K562 (cell line): ENCODE measurements at regions not wholly inside any gene's neighbourhood (a gene's known extent, or its start where the extent isn't known, plus 50 kb on each side); places are given as distances from the start of the nearest gene placed in this dataset.

Source experiments
- DPF2 ChIP-seq: fragments of 450-650 bp; IDR thresholded peaks from 2 replicates; pipeline ENCODE4 v1.6.1; 2016
- EHMT2 ChIP-seq: fragments of 450-650 bp; IDR thresholded peaks from 2 replicates; pipeline ENCODE4 v1.6.1; 2018; ENCODE audit warnings: antibody characterized with exemption
- FOXA1 ChIP-seq: fragments of 450-650 bp; IDR thresholded peaks from 2 replicates; pipeline ENCODE4 v1.6.1; 2016; ENCODE audit warnings: mild to moderate bottlenecking, borderline replicate concordance
- NRF1 ChIP-seq, 2 experiments: fragments of 450-650 bp; IDR thresholded peaks in 1 of 2; conservative IDR thresholded peaks in 1 of 2; 2 replicates each; pipeline ENCODE4 v1.6.1; 2014; ENCODE audit warnings: mild to moderate bottlenecking in 2 of 2
- TF ChIP-seq, protein P1 (sequence below), 2 experiments: fragments of 450-650 bp in 1 of 2; sonication (generic) in 1 of 2; formaldehyde crosslinking in 1 of 2; IDR thresholded peaks in 1 of 2; conservative IDR thresholded peaks in 1 of 2; 2 replicates each; pipeline versions ENCODE4 v1.6.1 to v1.8.1; 2016 to 2023; ENCODE audit warnings: mild to moderate bottlenecking in 2 of 2, moderate library complexity in 2 of 2, inconsistent platforms in 1 of 2, missing genetic modification reagents in 1 of 2
- TF ChIP-seq, protein P2 (sequence below), 2 experiments: fragments of 450-650 bp; IDR thresholded peaks; 2 replicates each; pipeline ENCODE4 v1.6.1; 2016; ENCODE audit warnings: mild to moderate bottlenecking in 2 of 2, borderline replicate concordance in 1 of 2, low read depth in 1 of 2, moderate library complexity in 1 of 2
- TF ChIP-seq, protein P3 (sequence below): sonication (generic); formaldehyde crosslinking; IDR thresholded peaks from 2 replicates; pipeline ENCODE4 v1.9.0; 2022; ENCODE audit warnings: mild to moderate bottlenecking, missing genetic modification reagents
- TF ChIP-seq, protein P4 (sequence below): fragments of 450-650 bp; formaldehyde crosslinking; IDR thresholded peaks from 2 replicates; pipeline ENCODE4 v1.4.0; 2020; ENCODE audit warnings: mild to moderate bottlenecking, mixed read lengths
- TF ChIP-seq, protein P5 (sequence below): fragments of 450-650 bp; IDR thresholded peaks from 2 replicates; pipeline ENCODE4 v1.6.1; 2017; ENCODE audit warnings: antibody characterized with exemption, mild to moderate bottlenecking

DNA sequence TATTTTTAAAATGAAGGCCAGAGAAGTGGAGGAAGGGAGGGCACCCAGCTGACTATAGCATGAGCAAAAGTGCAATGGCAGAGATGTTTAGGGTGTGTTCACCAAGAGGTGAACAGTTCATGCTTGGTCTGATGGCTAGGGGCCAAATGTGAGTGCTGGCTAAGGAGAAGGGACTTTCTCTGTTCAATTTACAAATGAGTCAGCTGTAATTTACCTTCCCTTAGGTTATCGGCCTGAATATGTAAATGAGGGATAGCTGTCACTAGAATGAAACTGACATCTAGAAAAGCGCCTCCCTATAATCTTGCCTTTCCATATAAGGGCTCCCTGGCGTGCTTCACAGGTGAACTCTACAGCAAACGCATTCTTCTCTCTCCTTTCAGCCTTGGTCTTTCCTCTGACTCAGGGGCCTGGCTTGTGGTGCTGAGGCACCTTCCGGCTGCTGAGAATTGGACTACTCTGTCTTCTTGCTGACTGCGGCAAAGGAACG, 114.7 kb upstream of the BACH2 start (continued):
- TF ChIP-seq, protein P1, sequence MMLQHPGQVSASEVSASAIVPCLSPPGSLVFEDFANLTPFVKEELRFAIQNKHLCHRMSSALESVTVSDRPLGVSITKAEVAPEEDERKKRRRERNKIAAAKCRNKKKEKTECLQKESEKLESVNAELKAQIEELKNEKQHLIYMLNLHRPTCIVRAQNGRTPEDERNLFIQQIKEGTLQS (IDR thresholded peaks at IDR 0.05): peak; percentile 54; the same call in 1 of the 2 replicates
- TF ChIP-seq, protein P1 (CRISPR knock-in tag; conservative IDR thresholded peaks at IDR 0.05): no peak
- TF ChIP-seq EHMT2 (0 out of 2 replicates have a peak, but pooled peaks have one; percentile 4), NRF1 (conservative IDR thresholded peaks at IDR 0.05 in 1 of 2, IDR thresholded peaks at IDR 0.05 in 1 of 2) (peak; percentile 8 to 42; a peak in 2 of 4 replicates), FOXA1 (no peak), DPF2 (peak; percentile 60)
- TF ChIP-seq, protein P2, sequence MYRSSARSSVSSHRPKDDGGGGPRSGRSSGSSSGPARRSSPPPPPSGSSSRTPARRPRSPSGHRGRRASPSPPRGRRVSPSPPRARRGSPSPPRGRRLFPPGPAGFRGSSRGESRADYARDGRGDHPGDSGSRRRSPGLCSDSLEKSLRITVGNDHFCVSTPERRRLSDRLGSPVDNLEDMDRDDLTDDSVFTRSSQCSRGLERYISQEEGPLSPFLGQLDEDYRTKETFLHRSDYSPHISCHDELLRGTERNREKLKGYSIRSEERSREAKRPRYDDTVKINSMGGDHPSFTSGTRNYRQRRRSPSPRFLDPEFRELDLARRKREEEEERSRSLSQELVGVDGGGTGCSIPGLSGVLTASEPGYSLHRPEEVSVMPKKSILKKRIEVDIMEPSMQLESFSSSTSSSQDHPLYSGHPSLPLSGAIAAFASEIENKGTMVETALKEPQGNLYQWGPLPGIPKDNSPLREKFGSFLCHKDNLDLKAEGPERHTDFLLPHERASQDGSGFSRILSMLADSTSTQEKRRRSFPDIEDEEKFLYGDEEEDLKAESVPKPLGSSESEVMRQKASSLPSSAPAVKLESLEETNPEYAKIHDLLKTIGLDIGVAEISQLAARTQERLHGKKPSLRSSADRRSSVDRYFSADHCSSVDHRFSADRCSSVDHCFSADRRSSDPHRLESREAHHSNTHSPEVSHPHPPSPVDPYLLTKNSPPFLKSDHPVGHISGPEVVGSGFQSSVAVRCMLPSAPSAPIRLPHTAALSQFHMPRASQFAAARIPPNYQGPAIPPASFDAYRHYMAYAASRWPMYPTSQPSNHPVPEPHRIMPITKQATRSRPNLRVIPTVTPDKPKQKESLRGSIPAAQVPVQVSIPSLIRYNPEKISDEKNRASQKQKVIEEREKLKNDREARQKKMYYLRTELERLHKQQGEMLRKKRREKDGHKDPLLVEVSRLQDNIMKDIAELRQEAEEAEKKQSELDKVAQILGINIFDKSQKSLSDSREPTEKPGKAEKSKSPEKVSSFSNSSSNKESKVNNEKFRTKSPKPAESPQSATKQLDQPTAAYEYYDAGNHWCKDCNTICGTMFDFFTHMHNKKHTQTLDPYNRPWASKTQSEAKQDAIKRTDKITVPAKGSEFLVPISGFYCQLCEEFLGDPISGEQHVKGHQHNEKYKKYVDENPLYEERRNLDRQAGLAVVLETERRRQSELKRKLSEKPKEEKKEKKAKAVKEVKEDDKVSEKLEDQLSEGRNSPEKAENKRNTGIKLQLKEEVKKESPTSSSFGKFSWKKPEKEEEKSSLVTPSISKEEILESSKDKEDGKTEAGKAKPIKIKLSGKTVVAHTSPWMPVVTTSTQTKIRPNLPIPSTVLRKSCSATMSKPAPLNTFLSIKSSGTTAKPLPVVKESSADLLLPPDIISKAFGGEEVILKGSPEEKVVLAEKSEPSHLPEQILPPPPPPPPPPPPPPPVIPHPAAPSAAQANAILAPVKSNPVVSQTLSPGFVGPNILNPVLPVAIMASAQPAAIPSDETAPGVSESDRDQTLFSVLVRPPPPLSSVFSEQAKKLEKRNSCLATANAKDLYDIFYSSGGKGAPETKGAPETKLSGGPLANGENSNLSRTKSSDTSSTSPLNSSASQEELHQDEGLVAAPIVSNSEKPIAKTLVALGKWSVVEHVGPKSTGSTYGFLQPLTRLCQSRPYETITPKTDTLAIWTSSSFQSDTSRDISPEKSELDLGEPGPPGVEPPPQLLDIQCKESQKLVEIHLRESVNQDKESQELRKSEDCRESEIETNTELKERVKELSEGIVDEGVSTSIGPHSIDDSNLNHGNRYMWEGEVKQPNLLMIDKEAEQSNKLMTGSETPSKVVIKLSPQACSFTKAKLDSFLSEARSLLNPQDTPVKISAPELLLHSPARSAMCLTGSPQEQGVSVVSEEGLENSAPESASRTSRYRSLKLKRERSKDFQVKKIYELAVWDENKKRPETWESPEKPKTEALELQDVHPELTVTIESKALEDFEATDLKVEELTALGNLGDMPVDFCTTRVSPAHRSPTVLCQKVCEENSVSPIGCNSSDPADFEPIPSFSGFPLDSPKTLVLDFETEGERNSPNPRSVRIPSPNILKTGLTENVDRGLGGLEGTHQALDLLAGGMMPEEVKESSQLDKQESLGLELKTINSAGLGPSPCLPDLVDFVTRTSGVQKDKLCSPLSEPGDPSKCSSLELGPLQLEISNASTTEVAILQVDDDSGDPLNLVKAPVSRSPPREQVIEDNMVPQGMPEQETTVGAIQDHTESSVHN (IDR thresholded peaks at IDR 0.05; ENCODE audit: borderline replicate concordance in 1 of 2, low read depth in 1 of 2): peak in 1 of 2 experiments; percentile 76; a peak in 1 of 4 replicates
- TF ChIP-seq, protein P3, sequence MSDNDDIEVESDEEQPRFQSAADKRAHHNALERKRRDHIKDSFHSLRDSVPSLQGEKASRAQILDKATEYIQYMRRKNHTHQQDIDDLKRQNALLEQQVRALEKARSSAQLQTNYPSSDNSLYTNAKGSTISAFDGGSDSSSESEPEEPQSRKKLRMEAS (CRISPR knock-in tag): peak; percentile 18; the same call in 1 of the 2 replicates
- TF ChIP-seq, protein P4, sequence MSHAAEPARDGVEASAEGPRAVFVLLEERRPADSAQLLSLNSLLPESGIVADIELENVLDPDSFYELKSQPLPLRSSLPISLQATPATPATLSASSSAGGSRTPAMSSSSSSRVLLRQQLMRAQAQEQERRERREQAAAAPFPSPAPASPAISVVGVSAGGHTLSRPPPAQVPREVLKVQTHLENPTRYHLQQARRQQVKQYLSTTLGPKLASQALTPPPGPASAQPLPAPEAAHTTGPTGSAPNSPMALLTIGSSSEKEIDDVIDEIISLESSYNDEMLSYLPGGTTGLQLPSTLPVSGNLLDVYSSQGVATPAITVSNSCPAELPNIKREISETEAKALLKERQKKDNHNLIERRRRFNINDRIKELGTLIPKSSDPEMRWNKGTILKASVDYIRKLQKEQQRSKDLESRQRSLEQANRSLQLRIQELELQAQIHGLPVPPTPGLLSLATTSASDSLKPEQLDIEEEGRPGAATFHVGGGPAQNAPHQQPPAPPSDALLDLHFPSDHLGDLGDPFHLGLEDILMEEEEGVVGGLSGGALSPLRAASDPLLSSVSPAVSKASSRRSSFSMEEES (CRISPR knock-in tag): no peak
- TF ChIP-seq, protein P5, sequence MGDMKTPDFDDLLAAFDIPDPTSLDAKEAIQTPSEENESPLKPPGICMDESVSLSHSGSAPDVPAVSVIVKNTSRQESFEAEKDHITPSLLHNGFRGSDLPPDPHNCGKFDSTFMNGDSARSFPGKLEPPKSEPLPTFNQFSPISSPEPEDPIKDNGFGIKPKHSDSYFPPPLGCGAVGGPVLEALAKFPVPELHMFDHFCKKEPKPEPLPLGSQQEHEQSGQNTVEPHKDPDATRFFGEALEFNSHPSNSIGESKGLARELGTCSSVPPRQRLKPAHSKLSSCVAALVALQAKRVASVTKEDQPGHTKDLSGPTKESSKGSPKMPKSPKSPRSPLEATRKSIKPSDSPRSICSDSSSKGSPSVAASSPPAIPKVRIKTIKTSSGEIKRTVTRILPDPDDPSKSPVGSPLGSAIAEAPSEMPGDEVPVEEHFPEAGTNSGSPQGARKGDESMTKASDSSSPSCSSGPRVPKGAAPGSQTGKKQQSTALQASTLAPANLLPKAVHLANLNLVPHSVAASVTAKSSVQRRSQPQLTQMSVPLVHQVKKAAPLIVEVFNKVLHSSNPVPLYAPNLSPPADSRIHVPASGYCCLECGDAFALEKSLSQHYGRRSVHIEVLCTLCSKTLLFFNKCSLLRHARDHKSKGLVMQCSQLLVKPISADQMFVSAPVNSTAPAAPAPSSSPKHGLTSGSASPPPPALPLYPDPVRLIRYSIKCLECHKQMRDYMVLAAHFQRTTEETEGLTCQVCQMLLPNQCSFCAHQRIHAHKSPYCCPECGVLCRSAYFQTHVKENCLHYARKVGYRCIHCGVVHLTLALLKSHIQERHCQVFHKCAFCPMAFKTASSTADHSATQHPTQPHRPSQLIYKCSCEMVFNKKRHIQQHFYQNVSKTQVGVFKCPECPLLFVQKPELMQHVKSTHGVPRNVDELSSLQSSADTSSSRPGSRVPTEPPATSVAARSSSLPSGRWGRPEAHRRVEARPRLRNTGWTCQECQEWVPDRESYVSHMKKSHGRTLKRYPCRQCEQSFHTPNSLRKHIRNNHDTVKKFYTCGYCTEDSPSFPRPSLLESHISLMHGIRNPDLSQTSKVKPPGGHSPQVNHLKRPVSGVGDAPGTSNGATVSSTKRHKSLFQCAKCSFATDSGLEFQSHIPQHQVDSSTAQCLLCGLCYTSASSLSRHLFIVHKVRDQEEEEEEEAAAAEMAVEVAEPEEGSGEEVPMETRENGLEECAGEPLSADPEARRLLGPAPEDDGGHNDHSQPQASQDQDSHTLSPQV: 0 out of 2 replicates have a peak, but pooled peaks have one; percentile 33
